HFF-Myc (cell line): ENCODE measurements at regions not wholly inside any gene's neighbourhood (a gene's known extent, or its start where the extent isn't known, plus 50 kb on each side); places are given as distances from the start of the nearest gene placed in this dataset.

Experiments used
- DNase-seq: peaks from one replicate; pipeline ENCODE4 v3.0.0-alpha.2; 2011; ENCODE audit warnings: low read depth; ENCODE audit errors: extremely low read depth
- H3K4me3 ChIP-seq: replicated peaks from 2 replicates; pipeline ENCODE4 v1.5.1; 2011; ENCODE audit warnings: low read depth, mild to moderate bottlenecking, control low read depth, low read length
- TF ChIP-seq, protein P1 (sequence below): IDR thresholded peaks from 2 replicates; pipeline ENCODE4 v1.5.1; 2012; ENCODE audit warnings: mild to moderate bottlenecking, low read depth, low read length, control low read depth; ENCODE audit errors: missing control alignments

DNA sequence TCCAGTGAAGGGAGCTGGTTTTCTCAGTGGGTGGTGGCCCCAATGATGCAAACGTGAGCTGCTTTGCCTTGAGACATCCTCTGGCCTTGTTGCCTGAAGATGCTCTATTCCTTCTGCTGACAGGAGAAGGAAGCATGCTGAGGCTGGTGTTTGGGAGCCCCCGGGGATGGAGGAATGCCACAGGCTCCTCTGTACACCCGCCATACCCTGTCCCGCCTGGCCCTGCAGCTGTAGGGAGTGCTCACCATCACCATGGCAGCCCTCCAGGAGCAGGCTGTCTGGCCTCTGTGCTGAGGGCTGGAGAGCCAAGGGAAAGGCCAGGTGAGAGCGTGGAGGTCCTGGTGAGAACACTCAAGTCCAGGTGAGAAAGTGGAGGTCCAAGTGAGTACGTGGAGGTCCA lies 134.4 kb downstream of the MRPL36 start:
- TF ChIP-seq, protein P1, sequence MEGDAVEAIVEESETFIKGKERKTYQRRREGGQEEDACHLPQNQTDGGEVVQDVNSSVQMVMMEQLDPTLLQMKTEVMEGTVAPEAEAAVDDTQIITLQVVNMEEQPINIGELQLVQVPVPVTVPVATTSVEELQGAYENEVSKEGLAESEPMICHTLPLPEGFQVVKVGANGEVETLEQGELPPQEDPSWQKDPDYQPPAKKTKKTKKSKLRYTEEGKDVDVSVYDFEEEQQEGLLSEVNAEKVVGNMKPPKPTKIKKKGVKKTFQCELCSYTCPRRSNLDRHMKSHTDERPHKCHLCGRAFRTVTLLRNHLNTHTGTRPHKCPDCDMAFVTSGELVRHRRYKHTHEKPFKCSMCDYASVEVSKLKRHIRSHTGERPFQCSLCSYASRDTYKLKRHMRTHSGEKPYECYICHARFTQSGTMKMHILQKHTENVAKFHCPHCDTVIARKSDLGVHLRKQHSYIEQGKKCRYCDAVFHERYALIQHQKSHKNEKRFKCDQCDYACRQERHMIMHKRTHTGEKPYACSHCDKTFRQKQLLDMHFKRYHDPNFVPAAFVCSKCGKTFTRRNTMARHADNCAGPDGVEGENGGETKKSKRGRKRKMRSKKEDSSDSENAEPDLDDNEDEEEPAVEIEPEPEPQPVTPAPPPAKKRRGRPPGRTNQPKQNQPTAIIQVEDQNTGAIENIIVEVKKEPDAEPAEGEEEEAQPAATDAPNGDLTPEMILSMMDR = no peak
- no peak overlapping the region for H3K4me3 ChIP-seq
- DNase-seq = no peak

- no peak overlapping the region for H3K4me3 ChIP-seq
- DNase-seq = no peak
- TF ChIP-seq, protein P1 = no peak
These were observed 136.5 kb downstream of the MRPL36 start for GRCh38 chr5:1663186-1663585.

- TF ChIP-seq, protein P1 = no peak
- no peak overlapping the region for H3K4me3 ChIP-seq
- no peak for DNase-seq
These were observed 137.0 kb downstream of the MRPL36 start for GRCh38 chr5:1662559-1663085.

- no peak for DNase-seq
- TF ChIP-seq, protein P1 = no peak
- H3K4me3 ChIP-seq = no peak overlapping the region
These were observed 137.6 kb downstream of the MRPL36 start for GRCh38 chr5:1661831-1662558.

GRCh38 chr5:1661311-1661710 lies 137.6 kb upstream of the LPCAT1 start:
- H3K4me3 ChIP-seq = no peak overlapping the region
- TF ChIP-seq, protein P1 = no peak
- no peak for DNase-seq

- DNase-seq = no peak
- TF ChIP-seq, protein P1 = no peak
- H3K4me3 ChIP-seq = no peak overlapping the region
These were observed 136.8 kb upstream of the LPCAT1 start for GRCh38 chr5:1660511-1660910.
